ENCODE measurements at regions not wholly inside any gene's neighbourhood (a gene's known extent, or its start where the extent isn't known, plus 50 kb on each side); places are given as distances from the start of the nearest gene placed in this dataset.

GRCh38 chr5:40165789-40166728 is 513.7 kb upstream of the PTGER4 start:
- Histone ChIP-seq H3K79me2 (ENCODE audit: insufficient read depth, low read length) (no peaks in the 10 kb centered on the region), H2AFZ (ENCODE audit: low read length) (no peak overlapping the region), H3K9me2 (replicated peaks; ENCODE audit: low read depth, low read length) (no peaks in the 10 kb centered on the region), H3K4me1 (ENCODE audit: insufficient read depth, low read length, poor library complexity, severe bottlenecking) (no peaks in the 10 kb centered on the region), H3K9ac (ENCODE audit: low read depth, low read length, poor library complexity, severe bottlenecking) (no peak overlapping the region), H3K9me3 (ENCODE audit: insufficient read depth, low read depth, low read length) (no peaks in the 10 kb centered on the region), H4K20me1 (ENCODE audit: insufficient read depth, low read length, poor library complexity, severe bottlenecking) (no peaks in the 10 kb centered on the region), H3K27me3 (ENCODE audit: insufficient read depth, low read length, poor library complexity, severe bottlenecking) (no peaks in the 10 kb centered on the region), H3K4me2 (ENCODE audit: low read depth, low read length, poor library complexity, severe bottlenecking) (no peak overlapping the region), H3K4me3 (ENCODE audit: low read length, poor library complexity, severe bottlenecking) (no peak overlapping the region), H3K36me3 (ENCODE audit: insufficient read depth, low read length) (no peaks in the 10 kb centered on the region), H3F3A (ENCODE audit: low read depth) (no peaks in the 10 kb centered on the region)
- TF ChIP-seq CTCF (conservative IDR thresholded peaks at IDR 0.05; ENCODE audit: low read length) (peak; percentile 32), EZH2phosphoT487 (IDR thresholded peaks at IDR 0.05; ENCODE audit: borderline replicate concordance) (no peak)

- no peaks in the 10 kb centered on the region for H3F3A ChIP-seq (ENCODE audit: low read depth)
- no peaks in the 10 kb centered on the region for H3K4me1 ChIP-seq (ENCODE audit: insufficient read depth, low read length, poor library complexity, severe bottlenecking)
- H2AFZ ChIP-seq (ENCODE audit: low read length), result no peak overlapping the region
- H3K9ac ChIP-seq (ENCODE audit: low read depth, low read length, poor library complexity, severe bottlenecking), result no peak overlapping the region
- H3K9me3 ChIP-seq (ENCODE audit: insufficient read depth, low read depth, low read length), result no peaks in the 10 kb centered on the region
- TF ChIP-seq EZH2phosphoT487 (IDR thresholded peaks at IDR 0.05; ENCODE audit: borderline replicate concordance) (no peak), CTCF (conservative IDR thresholded peaks at IDR 0.05; ENCODE audit: low read length) (no peak)
- H3K27me3 ChIP-seq (ENCODE audit: insufficient read depth, low read length, poor library complexity, severe bottlenecking), result no peaks in the 10 kb centered on the region
- no peaks in the 10 kb centered on the region for H3K36me3 ChIP-seq (ENCODE audit: insufficient read depth, low read length)
- H3K79me2 ChIP-seq (ENCODE audit: insufficient read depth, low read length), result no peaks in the 10 kb centered on the region
- no peaks in the 10 kb centered on the region for H4K20me1 ChIP-seq (ENCODE audit: insufficient read depth, low read length, poor library complexity, severe bottlenecking)
- H3K4me2 ChIP-seq (ENCODE audit: low read depth, low read length, poor library complexity, severe bottlenecking), result no peak overlapping the region
- H3K4me3 ChIP-seq (ENCODE audit: low read length, poor library complexity, severe bottlenecking), result no peak overlapping the region
- H3K9me2 ChIP-seq (replicated peaks; ENCODE audit: low read depth, low read length), result no peaks in the 10 kb centered on the region
These were observed 514.5 kb upstream of the PTGER4 start for GRCh38 chr5:40165106-40165788.

- TF ChIP-seq EZH2phosphoT487 (IDR thresholded peaks at IDR 0.05; ENCODE audit: borderline replicate concordance), result no peak
- no peak for TF ChIP-seq CTCF (conservative IDR thresholded peaks at IDR 0.05; ENCODE audit: low read length)
- no peak overlapping the region for H3K4me2 ChIP-seq (ENCODE audit: low read depth, low read length, poor library complexity, severe bottlenecking)
These were observed 519.3 kb upstream of the PTGER4 start for GRCh38 chr5:40160435-40160834.

More at GRCh38 chr5:40160435-40160834, 519.3 kb upstream of the PTGER4 start:
- Histone ChIP-seq H3F3A (ENCODE audit: low read depth) (no peaks in the 10 kb centered on the region), H4K20me1 (ENCODE audit: insufficient read depth, low read length, poor library complexity, severe bottlenecking) (no peaks in the 10 kb centered on the region), H3K27me3 (ENCODE audit: insufficient read depth, low read length, poor library complexity, severe bottlenecking) (no peaks in the 10 kb centered on the region), H3K9me2 (replicated peaks; ENCODE audit: low read depth, low read length) (no peaks in the 10 kb centered on the region), H3K4me3 (ENCODE audit: low read length, poor library complexity, severe bottlenecking) (no peak overlapping the region), H3K79me2 (ENCODE audit: insufficient read depth, low read length) (no peaks in the 10 kb centered on the region), H3K4me1 (ENCODE audit: insufficient read depth, low read length, poor library complexity, severe bottlenecking) (no peaks in the 10 kb centered on the region), H3K36me3 (ENCODE audit: insufficient read depth, low read length) (no peaks in the 10 kb centered on the region), H3K9me3 (ENCODE audit: insufficient read depth, low read depth, low read length) (no peaks in the 10 kb centered on the region), H3K9ac (ENCODE audit: low read depth, low read length, poor library complexity, severe bottlenecking) (no peak overlapping the region), H2AFZ (ENCODE audit: low read length) (no peak overlapping the region)

Data from Loucy (cell line).